ENCODE measurements at regions not wholly inside any gene's neighbourhood (a gene's known extent, or its start where the extent isn't known, plus 50 kb on each side); places are given as distances from the start of the nearest gene placed in this dataset.

GRCh38 chr1:81366173-81366572 lies 434.6 kb upstream of the ADGRL2 start:
- in situ Hi-C loops (cut with HindIII; ENCODE audit: extremely low pct_ligation_motif_present, low pct_unique_long_range_greater_than_20kb) (no loop called here), intact Hi-C loops (cut with micrococcal nuclease; ENCODE audit: unreplicated experiment) (no loop called here)
- no peak overlapping the region for H3K4me3 ChIP-seq (replicated peaks in 1 of 3; ENCODE audit: insufficient read depth in 1 of 3, low read depth in 2 of 3, low read length in 3 of 3)
- H2AFZ ChIP-seq (ENCODE audit: low read length): no peak overlapping the region
- H3K36me3 ChIP-seq (replicated peaks in 1 of 2; ENCODE audit: control insufficient read depth in 1 of 2, insufficient read depth in 2 of 2, low read length in 2 of 2): no peaks in the 10 kb centered on the region
- ChIA-PET POLR2A (no interaction called here), CTCF (ENCODE audit: low intra/inter-chr PET ratio, low total read pairs) (no interaction called here)
- FAIRE-seq: no peak
- peaks cover 77% of the 10 kb centered on the region for H3K9me3 ChIP-seq (ENCODE audit: low read length)
- no peak overlapping the region for H3K27ac ChIP-seq (ENCODE audit: extremely low read length, insufficient read depth, low read length)
- no peak for ATAC-seq
- H3K4me1 ChIP-seq (ENCODE audit: insufficient read depth, low read length): no peaks in the 10 kb centered on the region
- H4K20me1 ChIP-seq (ENCODE audit: insufficient read depth, low read length): no peaks in the 10 kb centered on the region
- BruUV-seq (replicated peaks): no TSS peak
- no peak overlapping the region for H3K4me2 ChIP-seq (ENCODE audit: low read depth, low read length)
- H3K27me3 ChIP-seq (ENCODE audit: control insufficient read depth in 1 of 2, insufficient read depth in 2 of 2, low read length in 2 of 2): no peaks in the 10 kb centered on the region
- no peak for DNase-seq (ENCODE audit: low spot score)
- H3K79me2 ChIP-seq (ENCODE audit: insufficient read depth, low read length): no peaks in the 10 kb centered on the region
- no peak overlapping the region for H3K9ac ChIP-seq (ENCODE audit: insufficient read depth, low read depth, low read length)
- TF ChIP-seq ZSCAN12 (CRISPR knock-in tag; IDR thresholded peaks at IDR 0.05) (no peak), RXRA (CRISPR knock-in tag; IDR thresholded peaks at IDR 0.05) (no peak), YEATS4 (CRISPR knock-in tag; IDR thresholded peaks at IDR 0.05; ENCODE audit: borderline replicate concordance) (no peak)

- in situ Hi-C loops (cut with HindIII; ENCODE audit: extremely low pct_ligation_motif_present, low pct_unique_long_range_greater_than_20kb) (no loop called here), intact Hi-C loops (cut with micrococcal nuclease; ENCODE audit: unreplicated experiment) (no loop called here)
- CTCF ChIA-PET (ENCODE audit: low intra/inter-chr PET ratio, low total read pairs): no interaction called here
- no peaks in the 10 kb centered on the region for H3K27me3 ChIP-seq (ENCODE audit: control insufficient read depth in 1 of 2, insufficient read depth in 2 of 2, low read length in 2 of 2)
- no peak overlapping the region for H3K27ac ChIP-seq (ENCODE audit: extremely low read length, insufficient read depth, low read length)
- H3K4me1 ChIP-seq (ENCODE audit: insufficient read depth, low read length): no peaks in the 10 kb centered on the region
- 3% methylated on average over 1 of the region's 1 CpG for WGBS (ENCODE audit: low lambda C conversion rate)
- no TSS peak for BruUV-seq (replicated peaks)
- no peak overlapping the region for H2AFZ ChIP-seq (ENCODE audit: low read length)
- FAIRE-seq (no peak), ATAC-seq (no peak), DNase-seq (ENCODE audit: low spot score) (no peak)
- peaks cover 83% of the 10 kb centered on the region for H3K9me3 ChIP-seq (ENCODE audit: low read length)
- TF ChIP-seq NPAS2 (CRISPR knock-in tag; IDR thresholded peaks at IDR 0.05; ENCODE audit: borderline replicate concordance) (no peak), EP300 (IDR thresholded peaks at IDR 0.05; ENCODE audit: low read depth in 2 of 2, low read length in 2 of 2) (no peak), EP300 (CRISPR knock-in tag; IDR thresholded peaks at IDR 0.05; ENCODE audit: borderline replicate concordance) (no peak), ZKSCAN8 (CRISPR knock-in tag; IDR thresholded peaks at IDR 0.05; ENCODE audit: borderline replicate concordance) (no peak), HOXA5 (CRISPR knock-in tag; IDR thresholded peaks at IDR 0.05) (no peak)
- no peaks in the 10 kb centered on the region for H4K20me1 ChIP-seq (ENCODE audit: insufficient read depth, low read length)
- POLR2A ChIA-PET: no interaction called here
- H3K4me2 ChIP-seq (ENCODE audit: low read depth, low read length): no peak overlapping the region
- no peak overlapping the region for H3K9ac ChIP-seq (ENCODE audit: insufficient read depth, low read depth, low read length)
- no peak overlapping the region for H3K4me3 ChIP-seq (replicated peaks in 1 of 3; ENCODE audit: insufficient read depth in 1 of 3, low read depth in 2 of 3, low read length in 3 of 3)
- H3K36me3 ChIP-seq (replicated peaks in 1 of 2; ENCODE audit: control insufficient read depth in 1 of 2, insufficient read depth in 2 of 2, low read length in 2 of 2): no peaks in the 10 kb centered on the region
- no peaks in the 10 kb centered on the region for H3K79me2 ChIP-seq (ENCODE audit: insufficient read depth, low read length)
These were observed 436.6 kb upstream of the ADGRL2 start for GRCh38 chr1:81364088-81364487.

Data from HepG2 (cell line).